Keratinocyte (primary cell): ENCODE measurements at regions not wholly inside any gene's neighbourhood (a gene's known extent, or its start where the extent isn't known, plus 50 kb on each side); places are given as distances from the start of the nearest gene placed in this dataset.

Source experiments
- DNase-seq: peaks from one replicate; pipeline ENCODE4 v3.0.0-alpha.2; 2011; ENCODE audit warnings: low read depth, missing footprints, low spot score
- FAIRE-seq: peaks from 2 replicates; lab custom pipeline; 2011; peaks lifted over from hg19 to GRCh38; lab: Jason Lieb, UNC
- H2AFZ ChIP-seq: 2 replicates; pipeline ENCODE4 v1.6.0; 2012; ENCODE audit warnings: low read length, control low read depth, inconsistent platforms; ENCODE audit not compliant: control insufficient read depth
- H3K27ac ChIP-seq: 2 replicates; pipeline ENCODE4 v1.5.1; 2011; ENCODE audit warnings: low read length; ENCODE audit not compliant: control insufficient read depth, insufficient read depth
- H3K27me3 ChIP-seq: 3 replicates; pipeline ENCODE4 v1.6.0; 2011; ENCODE audit warnings: low read length; ENCODE audit not compliant: control insufficient read depth, insufficient read depth; ENCODE audit errors: extremely low read depth
- H3K36me3 ChIP-seq, 2 experiments: 2 replicates in 1 of 2; 3 replicates in 1 of 2; pipeline ENCODE4 v1.5.1; 2011; ENCODE audit warnings: low read length in 2 of 2, mild to moderate bottlenecking in 1 of 2; ENCODE audit not compliant: control insufficient read depth in 2 of 2, insufficient read depth in 2 of 2; ENCODE audit errors: extremely low read depth in 1 of 2
- H3K4me1 ChIP-seq: 3 replicates; pipeline ENCODE4 v1.5.1; 2011; ENCODE audit warnings: low read length; ENCODE audit not compliant: control insufficient read depth, insufficient read depth; ENCODE audit errors: extremely low read depth
- H3K4me2 ChIP-seq: 3 replicates; pipeline ENCODE4 v1.6.0; 2011; ENCODE audit warnings: low read depth, low read length; ENCODE audit not compliant: control insufficient read depth, insufficient read depth; ENCODE audit errors: extremely low read depth
- H3K4me3 ChIP-seq, 3 experiments: fragments of 200-600 bp in 1 of 3; sonication (generic) in 1 of 3; 2 replicates in 2 of 3; 3 replicates in 1 of 3; pipeline ENCODE4 v1.5.1; 2011 to 2016; ENCODE audit warnings: low read length in 3 of 3, mild to moderate bottlenecking in 3 of 3, control low read depth in 2 of 3, inconsistent platforms in 1 of 3, low read depth in 1 of 3, mixed read lengths in 1 of 3, mixed run types in 1 of 3, moderate library complexity in 1 of 3; ENCODE audit not compliant: control insufficient read depth in 2 of 3, insufficient read depth in 2 of 3; ENCODE audit errors: extremely low read depth in 1 of 3
- H3K79me2 ChIP-seq: 2 replicates; pipeline ENCODE4 v1.6.0; 2012; ENCODE audit warnings: low read length; ENCODE audit not compliant: control insufficient read depth, insufficient read depth
- H3K9ac ChIP-seq: 3 replicates; pipeline ENCODE4 v1.6.0; 2011; ENCODE audit warnings: low read length; ENCODE audit not compliant: control insufficient read depth, insufficient read depth; ENCODE audit errors: extremely low read depth
- H3K9me1 ChIP-seq: 3 replicates; pipeline ENCODE4 v1.6.0; 2011; ENCODE audit warnings: low read length; ENCODE audit not compliant: control insufficient read depth, insufficient read depth; ENCODE audit errors: extremely low read depth
- H3K9me3 ChIP-seq: 2 replicates; pipeline ENCODE4 v1.5.1; 2012; ENCODE audit warnings: low read depth, low read length; ENCODE audit not compliant: control insufficient read depth
- H4K20me1 ChIP-seq: 3 replicates; pipeline ENCODE4 v1.6.0; 2011; ENCODE audit warnings: low read length; ENCODE audit not compliant: control insufficient read depth, insufficient read depth; ENCODE audit errors: extremely low read depth
- EZH2 ChIP-seq: IDR thresholded peaks from one replicate; pipeline ENCODE4 v1.6.1; 2012; ENCODE audit warnings: inconsistent platforms, mild to moderate bottlenecking, low read length, moderate library complexity
- dilution Hi-C: fragments of 300-500 bp; cut with MboI; formaldehyde crosslinking; loops from one replicate; pipeline ENCODE4 v1.7.0; 2020; ENCODE audit warnings: low sequenced_read_pairs; ENCODE audit not compliant: extremely low pct_ligation_motif_present
- TF ChIP-seq, protein P1 (sequence below), 3 experiments: IDR thresholded peaks in 1 of 3; conservative IDR thresholded peaks in 1 of 3; optimal IDR thresholded peaks in 1 of 3; 2 replicates in 2 of 3; 3 replicates in 1 of 3; pipeline versions ENCODE3 to v1.5.1; 2011; ENCODE audit warnings: low read length in 3 of 3, mild to moderate bottlenecking in 3 of 3, moderate library complexity in 2 of 3, control low read depth in 1 of 3, inconsistent platforms in 1 of 3; ENCODE audit not compliant: insufficient read depth in 2 of 3; ENCODE audit errors: extremely low read depth in 1 of 3

DNA sequence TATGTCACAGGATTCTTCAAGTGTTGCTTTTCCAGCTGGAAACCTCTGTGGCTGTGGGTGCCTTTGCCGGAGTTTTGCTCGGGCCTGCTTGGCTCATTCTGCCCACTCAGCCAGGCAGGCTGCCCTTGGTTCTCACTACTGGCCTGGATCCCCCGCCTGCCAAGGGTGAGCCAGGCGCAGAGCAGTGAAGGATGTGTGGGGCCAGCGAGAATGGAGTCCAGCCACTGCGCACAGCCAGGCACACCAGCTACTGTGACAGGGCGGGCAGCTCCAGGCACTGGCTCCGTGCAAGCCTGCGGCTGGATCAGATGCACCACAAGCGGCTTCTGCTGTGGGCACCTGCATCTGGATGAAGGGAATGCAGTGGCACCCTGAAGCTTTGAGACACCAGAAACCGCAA lies 257.1 kb downstream of the RPRM start:
- FAIRE-seq, result no peak
- Histone ChIP-seq H3K4me2 (no peak overlapping the region), H3K4me3 (no peak overlapping the region), H2AFZ (no peak overlapping the region), H3K36me3 (no peaks in the 10 kb centered on the region), H3K4me1 (no peaks in the 10 kb centered on the region), H3K9me1 (no peaks in the 10 kb centered on the region), H3K9ac (no peak overlapping the region), H3K79me2 (no peaks in the 10 kb centered on the region), H4K20me1 (no peaks in the 10 kb centered on the region), H3K27me3 (no peaks in the 10 kb centered on the region), H3K9me3 (no peaks in the 10 kb centered on the region), H3K27ac (no peak overlapping the region)
- no peak for TF ChIP-seq EZH2
- TF ChIP-seq, protein P1, sequence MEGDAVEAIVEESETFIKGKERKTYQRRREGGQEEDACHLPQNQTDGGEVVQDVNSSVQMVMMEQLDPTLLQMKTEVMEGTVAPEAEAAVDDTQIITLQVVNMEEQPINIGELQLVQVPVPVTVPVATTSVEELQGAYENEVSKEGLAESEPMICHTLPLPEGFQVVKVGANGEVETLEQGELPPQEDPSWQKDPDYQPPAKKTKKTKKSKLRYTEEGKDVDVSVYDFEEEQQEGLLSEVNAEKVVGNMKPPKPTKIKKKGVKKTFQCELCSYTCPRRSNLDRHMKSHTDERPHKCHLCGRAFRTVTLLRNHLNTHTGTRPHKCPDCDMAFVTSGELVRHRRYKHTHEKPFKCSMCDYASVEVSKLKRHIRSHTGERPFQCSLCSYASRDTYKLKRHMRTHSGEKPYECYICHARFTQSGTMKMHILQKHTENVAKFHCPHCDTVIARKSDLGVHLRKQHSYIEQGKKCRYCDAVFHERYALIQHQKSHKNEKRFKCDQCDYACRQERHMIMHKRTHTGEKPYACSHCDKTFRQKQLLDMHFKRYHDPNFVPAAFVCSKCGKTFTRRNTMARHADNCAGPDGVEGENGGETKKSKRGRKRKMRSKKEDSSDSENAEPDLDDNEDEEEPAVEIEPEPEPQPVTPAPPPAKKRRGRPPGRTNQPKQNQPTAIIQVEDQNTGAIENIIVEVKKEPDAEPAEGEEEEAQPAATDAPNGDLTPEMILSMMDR (optimal IDR thresholded peaks at IDR 0.05 in 1 of 3, IDR thresholded peaks at IDR 0.05 in 1 of 3, conservative IDR thresholded peaks at IDR 0.05 in 1 of 3; ENCODE audit: extremely low read depth in 1 of 3, insufficient read depth in 2 of 3, low read length in 3 of 3), result no peak
- dilution Hi-C loops, result no loop called here
- DNase-seq, result no peak

DNA sequence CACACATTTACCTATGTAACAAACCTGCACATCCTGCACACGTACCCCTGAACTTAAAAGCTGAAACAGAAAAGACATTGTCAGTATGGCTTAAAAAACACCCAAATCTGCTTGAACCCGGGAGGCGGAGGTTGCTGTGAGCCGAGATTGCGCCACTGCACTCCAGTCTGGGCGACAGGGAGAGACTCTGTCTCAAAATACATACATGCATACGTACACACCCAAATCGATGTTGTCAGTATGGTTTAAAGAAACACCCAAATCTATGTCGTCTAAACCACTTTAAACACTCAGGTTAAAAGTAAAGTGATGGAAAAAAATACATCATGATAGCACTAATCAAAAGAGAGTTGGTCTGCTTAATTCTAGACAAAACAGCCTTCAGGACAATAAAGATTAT lies 257.5 kb downstream of the RPRM start:
- H3K4me2 ChIP-seq, result no peak overlapping the region
- TF ChIP-seq, protein P1 (optimal IDR thresholded peaks at IDR 0.05 in 1 of 3, IDR thresholded peaks at IDR 0.05 in 1 of 3, conservative IDR thresholded peaks at IDR 0.05 in 1 of 3; ENCODE audit: extremely low read depth in 1 of 3, insufficient read depth in 2 of 3, low read length in 3 of 3), result no peak
- TF ChIP-seq EZH2, result no peak
- H3K27ac ChIP-seq, result no peak overlapping the region
- dilution Hi-C loops, result no loop called here
- H3K27me3 ChIP-seq, result no peaks in the 10 kb centered on the region
- no peak overlapping the region for H3K9ac ChIP-seq
- no peaks in the 10 kb centered on the region for H3K79me2 ChIP-seq
- no peak for FAIRE-seq
- no peaks in the 10 kb centered on the region for H3K9me3 ChIP-seq
- no peaks in the 10 kb centered on the region for H3K4me1 ChIP-seq
- H4K20me1 ChIP-seq, result no peaks in the 10 kb centered on the region
- H3K4me3 ChIP-seq, result no peak overlapping the region
- no peaks in the 10 kb centered on the region for H3K36me3 ChIP-seq
- H3K9me1 ChIP-seq, result no peaks in the 10 kb centered on the region
- no peak for DNase-seq
- H2AFZ ChIP-seq, result no peak overlapping the region
